ENCODE measurements at regions not wholly inside any gene's neighbourhood (a gene's known extent, or its start where the extent isn't known, plus 50 kb on each side); places are given as distances from the start of the nearest gene placed in this dataset.
A peak's percentile ranks its signal among the peaks of the same experiment; 100 is the strongest.

DNA sequence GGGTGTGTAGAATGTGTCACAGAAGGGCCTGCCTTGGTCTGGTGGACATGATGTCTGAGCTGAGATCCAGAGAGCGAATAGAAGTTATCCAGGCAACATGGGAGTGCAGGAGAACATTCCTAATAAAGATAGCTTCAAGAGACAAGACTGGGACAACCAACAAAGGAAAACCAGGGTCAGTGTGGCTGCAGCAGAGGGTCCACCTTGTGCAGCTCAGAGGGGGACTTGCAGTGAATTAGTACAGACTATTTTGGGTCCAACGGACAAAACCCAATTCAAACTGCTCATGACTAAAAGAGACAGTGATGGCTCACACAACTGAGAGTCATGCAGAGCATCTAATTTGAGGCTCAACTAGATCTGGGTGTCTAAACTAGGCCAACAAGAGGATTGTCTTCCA, 192.1 kb downstream of the CBLN1 start:
- no peak for DNase-seq
- intact Hi-C loops (cut with DNase I; ENCODE audit: low total_unique reads): no loop called here
- Histone ChIP-seq H3K27ac (no peak overlapping the region), H3K36me3 (no peaks in the 10 kb centered on the region), H3K4me1 (no peaks in the 10 kb centered on the region), H3K9me3 (no peaks in the 10 kb centered on the region), H3K4me3 (no peak overlapping the region), H3K27me3 (no peaks in the 10 kb centered on the region)
- TF ChIP-seq, protein P1, sequence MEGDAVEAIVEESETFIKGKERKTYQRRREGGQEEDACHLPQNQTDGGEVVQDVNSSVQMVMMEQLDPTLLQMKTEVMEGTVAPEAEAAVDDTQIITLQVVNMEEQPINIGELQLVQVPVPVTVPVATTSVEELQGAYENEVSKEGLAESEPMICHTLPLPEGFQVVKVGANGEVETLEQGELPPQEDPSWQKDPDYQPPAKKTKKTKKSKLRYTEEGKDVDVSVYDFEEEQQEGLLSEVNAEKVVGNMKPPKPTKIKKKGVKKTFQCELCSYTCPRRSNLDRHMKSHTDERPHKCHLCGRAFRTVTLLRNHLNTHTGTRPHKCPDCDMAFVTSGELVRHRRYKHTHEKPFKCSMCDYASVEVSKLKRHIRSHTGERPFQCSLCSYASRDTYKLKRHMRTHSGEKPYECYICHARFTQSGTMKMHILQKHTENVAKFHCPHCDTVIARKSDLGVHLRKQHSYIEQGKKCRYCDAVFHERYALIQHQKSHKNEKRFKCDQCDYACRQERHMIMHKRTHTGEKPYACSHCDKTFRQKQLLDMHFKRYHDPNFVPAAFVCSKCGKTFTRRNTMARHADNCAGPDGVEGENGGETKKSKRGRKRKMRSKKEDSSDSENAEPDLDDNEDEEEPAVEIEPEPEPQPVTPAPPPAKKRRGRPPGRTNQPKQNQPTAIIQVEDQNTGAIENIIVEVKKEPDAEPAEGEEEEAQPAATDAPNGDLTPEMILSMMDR (IDR thresholded peaks at IDR 0.05): no peak
- no peak for TF ChIP-seq POLR2A (IDR thresholded peaks at IDR 0.05)

DNA sequence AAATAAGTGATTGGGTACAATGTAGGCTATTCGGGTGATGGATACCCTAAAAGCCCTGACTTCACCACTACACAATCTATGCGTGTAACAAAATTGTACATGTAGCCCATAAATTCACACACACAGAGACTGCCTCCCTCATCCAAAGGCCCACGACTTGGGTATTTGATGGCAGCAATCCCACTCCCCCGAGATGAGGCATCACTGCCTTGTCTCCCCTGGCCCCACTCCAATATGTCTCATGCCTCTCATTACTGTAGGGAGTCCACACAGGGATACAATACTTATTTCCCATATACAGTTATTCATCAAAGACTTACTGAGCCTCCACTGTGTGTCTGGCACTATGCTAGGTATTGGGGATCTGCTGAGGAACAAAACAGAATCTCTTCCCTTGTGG, 192.6 kb downstream of the CBLN1 start:
- Histone ChIP-seq H3K4me3 (no peak overlapping the region), H3K36me3 (no peaks in the 10 kb centered on the region), H3K9me3 (no peaks in the 10 kb centered on the region), H3K27ac (no peak overlapping the region), H3K4me1 (no peaks in the 10 kb centered on the region), H3K27me3 (no peaks in the 10 kb centered on the region)
- no peak for DNase-seq
- TF ChIP-seq, protein P1 (IDR thresholded peaks at IDR 0.05): no peak
- TF ChIP-seq POLR2A (IDR thresholded peaks at IDR 0.05): no peak
- intact Hi-C loops (cut with DNase I; ENCODE audit: low total_unique reads): no loop called here

DNA sequence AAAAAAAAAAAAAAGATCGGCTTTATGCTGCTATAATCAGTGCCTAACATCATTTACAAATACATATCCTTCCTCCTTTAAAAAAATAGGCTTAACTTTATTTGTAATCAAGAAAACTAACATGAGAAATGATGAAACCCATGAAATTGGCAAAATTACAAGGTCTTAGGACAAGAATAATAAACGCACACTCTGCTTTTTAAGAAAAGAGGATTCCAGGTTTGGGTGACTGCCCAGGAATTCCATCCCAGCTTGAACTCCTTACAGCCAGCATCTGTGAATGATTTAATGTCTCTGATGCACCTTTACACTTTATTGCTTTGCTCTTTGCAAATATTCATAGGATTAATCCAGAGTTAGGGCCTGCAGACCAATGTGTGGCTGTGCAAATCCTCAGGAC, 196.0 kb downstream of the CBLN1 start:
- intact Hi-C loops (cut with DNase I; ENCODE audit: low total_unique reads): no loop called here
- DNase-seq: peak in 1 of 2 donors; percentile 23
- TF ChIP-seq POLR2A (IDR thresholded peaks at IDR 0.05): no peak
- TF ChIP-seq, protein P1 (IDR thresholded peaks at IDR 0.05): no peak
- Histone ChIP-seq H3K4me3 (no peak overlapping the region), H3K9me3 (no peaks in the 10 kb centered on the region), H3K27ac (no peak overlapping the region), H3K36me3 (no peaks in the 10 kb centered on the region), H3K27me3 (no peaks in the 10 kb centered on the region), H3K4me1 (no peaks in the 10 kb centered on the region)

DNA sequence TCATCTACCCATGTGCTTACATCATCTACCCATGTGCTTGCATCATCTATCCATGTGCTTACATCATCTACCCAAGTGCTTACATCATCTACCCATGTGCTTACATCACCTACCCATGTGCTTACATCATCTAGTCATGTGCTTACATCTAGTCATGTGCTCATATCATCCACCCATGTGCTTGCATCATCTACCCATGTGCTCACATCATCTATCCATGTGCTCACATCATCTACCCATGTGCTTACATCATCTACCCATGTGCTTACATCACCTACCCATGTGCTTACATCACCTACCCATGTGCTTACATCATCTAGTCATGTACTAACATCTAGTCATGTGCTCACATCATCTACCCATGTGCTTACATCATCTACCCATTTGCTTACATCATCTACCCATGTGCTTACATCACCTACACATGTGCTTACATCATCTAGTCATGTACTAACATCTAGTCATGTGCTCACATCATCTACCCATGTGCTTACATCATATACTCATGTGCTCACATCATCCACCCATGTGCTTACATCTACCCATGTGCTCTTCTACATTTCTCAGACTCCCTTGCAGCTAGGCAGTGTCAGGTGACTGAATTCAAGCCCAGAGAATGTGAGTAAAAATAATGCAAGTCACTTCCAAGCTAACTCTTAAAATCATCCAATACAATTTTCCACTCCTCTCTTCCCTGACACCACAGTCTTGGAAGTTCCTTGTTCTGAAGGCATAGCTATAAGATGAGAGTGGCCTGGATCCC, 196.8 kb downstream of the CBLN1 start:
- no peak overlapping the region for H3K4me3 ChIP-seq
- intact Hi-C loops (cut with DNase I; ENCODE audit: low total_unique reads): no loop called here
- TF ChIP-seq, protein P1 (IDR thresholded peaks at IDR 0.05): no peak
- TF ChIP-seq POLR2A (IDR thresholded peaks at IDR 0.05): no peak

DNA sequence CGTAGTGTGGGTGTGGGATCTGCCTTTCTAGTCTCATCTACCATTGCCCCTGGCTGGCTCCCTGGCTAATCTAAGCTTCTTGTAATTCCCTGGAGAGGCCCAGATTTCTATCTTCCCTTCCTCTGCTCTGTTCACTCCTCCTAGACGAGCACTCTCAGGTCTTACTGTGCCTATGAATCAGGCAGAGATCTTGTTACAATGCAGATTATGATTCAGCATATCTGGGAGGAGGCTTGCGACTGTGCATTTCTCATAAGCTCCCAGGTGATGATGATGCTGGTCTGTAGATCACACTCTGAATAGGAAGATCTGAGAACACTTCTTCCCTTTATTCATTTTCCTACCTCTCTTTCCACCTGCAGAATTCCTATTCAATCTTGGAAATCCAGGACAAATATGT, 200.1 kb downstream of the CBLN1 start:
- intact Hi-C loops (cut with DNase I; ENCODE audit: low total_unique reads): no loop called here
- H3K36me3 ChIP-seq: no peaks in the 10 kb centered on the region
- DNase-seq: no peak
- H3K27me3 ChIP-seq: no peaks in the 10 kb centered on the region
- no peak overlapping the region for H3K4me3 ChIP-seq
- no peaks in the 10 kb centered on the region for H3K4me1 ChIP-seq
- TF ChIP-seq, protein P1 (IDR thresholded peaks at IDR 0.05): no peak
- no peak for TF ChIP-seq POLR2A (IDR thresholded peaks at IDR 0.05)
- no peaks in the 10 kb centered on the region for H3K9me3 ChIP-seq
- H3K27ac ChIP-seq: no peak overlapping the region

More for the DNA sequence above, 196.8 kb downstream of the CBLN1 start:
- no peaks in the 10 kb centered on the region for H3K36me3 ChIP-seq
- H3K4me1 ChIP-seq: no peaks in the 10 kb centered on the region
- DNase-seq: no peak
- no peak overlapping the region for H3K27ac ChIP-seq
- H3K27me3 ChIP-seq: no peaks in the 10 kb centered on the region
- H3K9me3 ChIP-seq: no peaks in the 10 kb centered on the region

Measured in uterus (tissue), 3 donors.